ENCODE measurements at regions not wholly inside any gene's neighbourhood (a gene's known extent, or its start where the extent isn't known, plus 50 kb on each side); places are given as distances from the start of the nearest gene placed in this dataset.
"Not testable (repeated sequence)": the region's sequence is repeated elsewhere in the genome, so short reads cannot be mapped to it uniquely, and the experiment has no call there.

DNA sequence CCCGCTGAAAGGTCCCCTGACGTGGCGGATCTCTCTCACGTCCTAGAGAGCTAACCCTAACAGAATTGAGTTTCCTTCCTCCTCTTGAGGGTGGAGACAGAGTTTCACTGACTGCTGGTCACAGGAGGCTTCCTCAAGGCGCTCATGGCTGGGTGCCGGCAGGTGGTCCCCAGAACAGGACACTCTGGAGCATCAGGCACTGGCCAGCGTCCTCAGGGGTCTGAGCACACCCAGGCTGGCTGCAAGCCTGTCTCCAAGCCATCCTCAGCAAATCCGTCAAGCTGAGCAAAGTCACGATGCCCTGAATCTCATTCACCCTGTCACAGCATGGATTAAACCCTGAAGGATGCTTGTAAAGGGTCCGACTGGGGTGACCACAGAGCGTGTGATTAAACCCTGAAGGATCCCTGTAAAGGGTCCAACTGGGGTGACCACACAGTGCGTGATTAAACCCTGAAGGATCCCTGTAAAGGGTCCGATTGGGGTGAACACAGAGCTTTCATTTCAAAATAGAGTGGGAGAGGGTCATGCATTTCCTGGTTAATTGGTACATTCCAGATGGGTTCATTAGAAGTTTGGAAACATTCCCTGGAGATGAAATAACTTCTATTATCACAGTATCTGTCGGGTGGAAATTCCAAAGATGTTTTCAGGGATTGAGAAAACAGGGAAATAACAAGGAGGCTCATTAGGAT is 473.0 kb downstream of the BRD1 start:
- DNase-seq: no peak

DNA sequence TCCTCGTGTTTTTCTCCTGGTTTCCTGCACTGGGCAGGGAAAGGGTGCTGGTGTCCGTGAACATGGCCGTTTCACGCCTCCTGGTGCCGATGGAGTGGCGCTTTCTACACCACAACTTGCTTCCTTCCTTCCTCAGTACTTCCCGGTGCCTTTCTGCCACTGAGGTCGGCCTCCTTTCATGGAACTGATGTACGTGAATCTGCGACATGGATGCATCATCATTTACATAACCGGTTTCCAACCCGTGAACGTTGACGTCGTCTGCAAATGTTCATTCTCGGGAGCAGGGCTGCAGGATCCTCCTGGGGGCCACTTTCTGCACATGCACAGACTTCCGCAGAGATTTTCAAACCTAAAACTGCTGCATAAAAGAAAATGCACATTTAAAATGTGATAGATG is 474.4 kb downstream of the BRD1 start:
- no peak for DNase-seq

DNA sequence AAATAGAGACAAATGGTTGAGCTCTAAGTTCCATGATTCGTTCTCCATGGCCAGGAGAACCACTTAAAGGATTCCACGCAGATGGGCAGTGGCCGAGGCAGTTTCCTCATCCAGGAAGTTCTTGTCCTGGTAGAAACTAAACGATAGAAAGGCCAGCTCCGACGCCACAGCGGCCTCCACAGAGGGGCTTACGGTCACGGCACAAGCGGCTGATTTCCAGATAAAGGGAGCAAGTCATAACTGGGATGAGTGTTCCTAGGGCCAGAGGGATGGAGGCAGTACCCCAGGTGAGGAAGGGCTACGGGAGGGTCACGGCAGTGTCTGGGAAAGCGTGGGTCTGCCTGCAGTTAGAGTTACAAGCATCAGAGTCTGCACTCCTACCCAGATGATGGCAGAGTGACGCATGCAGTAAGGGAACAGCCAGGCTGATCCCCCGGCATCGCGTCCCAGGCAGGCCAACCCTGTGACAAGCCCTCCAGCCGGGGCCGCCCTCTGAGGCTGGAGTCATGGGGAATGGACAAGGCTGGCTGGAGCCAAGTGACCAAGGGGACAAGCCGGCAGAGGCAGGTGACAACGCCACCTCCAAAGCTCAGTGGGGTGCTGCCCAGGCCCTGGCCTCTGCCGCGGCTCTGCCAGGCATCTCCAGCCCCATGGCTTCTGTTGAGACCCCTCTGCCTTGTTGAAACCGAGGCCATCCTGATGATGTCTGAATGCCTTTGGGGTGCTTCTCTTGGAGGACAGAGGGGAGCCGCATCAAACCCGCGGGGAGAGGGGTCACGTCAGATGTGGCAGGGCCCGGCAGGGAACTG is 475.1 kb downstream of the BRD1 start:
- DNase-seq: no peak

DNA sequence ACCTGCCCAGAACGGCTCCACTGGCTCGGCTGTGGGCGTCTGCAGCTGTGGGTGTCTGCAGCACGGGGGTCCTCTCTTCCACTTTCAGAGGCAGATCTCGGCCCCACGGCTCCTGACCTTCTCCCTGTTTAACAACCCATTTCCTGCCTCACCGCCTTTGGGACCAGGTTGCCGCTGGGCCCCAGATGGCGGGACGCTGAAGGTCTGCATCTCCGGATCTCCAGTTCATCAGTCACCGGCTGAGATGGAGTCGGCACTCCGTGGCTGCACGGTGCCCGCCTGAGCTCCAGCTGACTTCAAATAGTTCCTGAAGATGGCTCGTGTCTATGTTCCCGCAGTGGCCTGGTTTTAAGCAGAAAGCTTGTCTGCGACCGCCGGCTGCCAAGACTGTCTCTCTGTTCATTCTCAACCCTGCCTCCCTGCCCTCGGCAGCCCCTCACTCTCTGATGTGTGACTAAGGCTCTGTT is 475.9 kb downstream of the BRD1 start:
- DNase-seq: no peak

DNA sequence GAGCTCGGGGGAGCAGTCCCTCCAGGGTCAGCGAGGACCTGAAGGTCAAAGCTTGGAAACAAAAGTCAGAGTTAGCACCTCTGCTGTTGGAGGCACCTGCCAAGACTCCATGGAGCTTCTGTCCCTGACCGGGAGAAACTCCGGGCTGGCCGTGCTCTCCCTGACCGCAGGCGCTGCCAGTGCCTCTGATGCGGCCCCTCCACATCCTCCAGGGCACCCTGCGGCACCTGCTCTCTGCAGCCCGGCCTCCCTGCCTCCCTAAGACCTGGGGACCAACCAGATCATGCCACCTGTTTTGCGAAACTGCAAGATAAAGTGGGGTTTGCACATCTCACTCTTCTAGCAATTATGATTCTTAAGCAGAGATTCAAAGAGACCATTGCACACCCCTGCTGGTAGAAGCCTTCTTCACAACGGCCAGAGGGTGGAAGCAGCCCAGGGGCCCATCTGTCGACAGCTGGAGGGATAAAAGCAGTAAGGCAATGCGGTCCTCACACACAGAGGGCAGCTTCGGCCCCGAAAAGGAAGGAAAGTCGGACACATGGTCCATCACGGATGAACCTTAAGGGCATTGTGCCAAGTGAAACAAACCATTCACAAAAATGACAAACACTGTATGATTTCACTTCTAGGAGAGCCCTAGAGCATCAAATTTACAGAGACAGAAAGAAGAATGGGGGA is 477.1 kb downstream of the BRD1 start:
- DNase-seq: no peak

DNA sequence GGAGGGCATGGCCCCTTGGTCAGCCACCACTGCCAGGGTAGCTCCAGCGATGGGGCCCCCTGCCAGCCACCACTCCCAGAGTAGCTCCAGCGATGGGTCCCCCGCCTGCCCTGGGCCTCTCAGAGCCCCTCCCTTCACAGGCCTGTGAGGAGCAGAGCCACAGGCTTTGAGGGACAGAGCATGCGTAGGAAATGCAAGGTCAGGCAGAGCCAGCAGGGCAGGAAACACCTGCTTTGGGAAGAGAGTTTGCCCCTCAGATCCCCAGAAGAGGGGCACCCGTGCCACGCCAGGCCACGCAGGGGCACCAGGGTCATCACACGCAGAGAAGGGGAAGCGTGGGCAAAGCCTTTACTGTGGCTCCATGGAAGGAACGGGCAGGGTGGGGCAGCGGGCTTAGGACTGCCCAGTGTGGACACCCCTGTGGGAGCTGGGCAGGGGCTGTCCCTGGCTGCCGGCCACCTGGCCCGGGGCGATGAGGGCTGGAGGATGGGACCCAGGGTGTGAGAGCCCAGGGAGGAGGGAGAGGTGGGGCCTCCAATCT is 477.8 kb downstream of the BRD1 start:
- no peak for DNase-seq

DNA sequence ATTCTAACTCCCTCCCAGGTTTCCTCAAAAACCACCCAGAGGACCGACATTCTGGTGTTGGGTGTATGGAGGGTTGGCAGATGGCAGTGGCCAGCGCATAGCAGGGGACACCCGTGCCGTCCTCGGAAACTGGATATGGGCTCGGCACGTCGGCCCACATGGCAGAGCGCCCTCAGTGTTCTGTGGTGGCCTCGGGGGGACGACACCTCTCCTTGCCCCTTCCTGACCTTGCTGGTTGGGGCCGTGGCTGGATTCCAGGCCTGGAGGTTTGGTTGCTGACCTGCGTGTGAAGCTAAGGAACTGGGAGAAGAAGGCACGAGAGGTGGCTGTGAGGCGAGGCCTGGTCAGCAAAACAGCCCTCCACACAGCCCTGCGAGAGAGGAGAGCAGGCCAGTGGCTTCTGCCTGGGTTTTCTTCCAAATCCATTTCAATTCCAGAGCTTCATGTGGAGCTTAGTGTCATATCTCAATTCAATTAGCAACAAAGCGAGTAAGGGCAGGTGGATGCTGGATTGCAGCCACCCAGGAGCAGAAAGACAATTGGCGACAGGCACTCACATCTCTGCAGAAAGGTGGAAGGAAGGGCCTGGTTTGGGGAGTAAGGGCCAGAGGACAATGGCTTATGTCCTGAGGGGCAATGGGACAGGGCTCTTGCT is 478.4 kb downstream of the BRD1 start:
- no peak for DNase-seq

DNA sequence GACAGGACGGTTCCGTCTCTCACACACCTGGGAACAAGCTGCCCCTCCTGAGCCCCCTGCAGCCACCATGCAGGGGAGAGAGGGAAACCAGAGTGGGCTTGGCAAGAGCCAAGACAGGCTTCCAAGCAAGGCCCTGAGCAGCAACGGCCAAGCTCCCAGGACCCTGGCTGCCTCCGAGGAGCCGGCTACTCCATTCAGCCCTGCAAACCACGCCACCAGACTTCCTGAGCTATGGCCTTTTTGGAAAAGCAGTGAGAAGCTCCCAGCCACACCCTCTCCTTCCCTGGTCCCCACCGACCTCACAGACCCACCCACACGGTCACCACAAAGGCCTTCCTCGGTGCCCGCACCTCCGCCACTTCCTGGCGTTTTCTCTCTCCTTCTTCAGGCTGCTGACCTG is 479.0 kb downstream of the BRD1 start:
- DNase-seq: no peak

DNA sequence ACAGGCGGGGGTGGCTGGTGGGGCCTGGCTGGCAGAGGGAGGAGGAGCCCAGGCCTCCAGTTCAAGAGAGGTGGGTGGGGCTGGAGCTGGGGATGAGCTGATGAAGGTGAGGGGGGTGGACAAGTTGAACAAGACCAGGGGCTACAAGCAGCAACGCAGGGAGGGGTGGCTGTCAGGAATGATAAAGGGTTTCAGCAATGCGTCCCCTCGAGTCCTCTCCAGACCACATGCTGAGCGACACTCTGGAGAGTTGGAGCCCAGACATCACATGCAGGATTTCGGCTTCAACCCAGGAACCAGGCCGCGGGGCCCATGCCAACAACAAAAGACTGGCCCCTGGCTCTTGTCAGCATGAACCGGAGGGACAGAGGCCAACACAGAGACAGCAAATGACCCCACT is 480.3 kb downstream of the BRD1 start:
- no peak for DNase-seq

DNA sequence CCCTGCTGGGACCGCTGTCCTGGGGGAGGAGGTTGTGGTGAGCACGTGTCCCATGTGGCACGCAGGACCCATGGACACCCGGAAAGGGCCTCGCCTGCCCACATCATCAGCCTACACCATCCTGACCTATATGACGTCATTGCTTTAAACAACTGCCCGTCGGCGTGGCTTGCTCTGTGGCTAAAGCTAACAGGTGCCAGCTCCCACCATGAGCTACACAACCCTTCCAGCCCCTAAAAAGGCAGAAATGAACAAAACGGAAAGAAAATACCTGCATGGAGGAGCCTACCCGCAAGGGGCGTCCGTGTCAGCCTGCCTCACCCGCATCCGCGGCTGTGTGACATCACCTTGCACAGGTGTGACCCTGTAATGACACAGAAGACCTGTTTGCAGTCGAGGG is 481.8 kb downstream of the BRD1 start:
- DNase-seq: no peak

DNA sequence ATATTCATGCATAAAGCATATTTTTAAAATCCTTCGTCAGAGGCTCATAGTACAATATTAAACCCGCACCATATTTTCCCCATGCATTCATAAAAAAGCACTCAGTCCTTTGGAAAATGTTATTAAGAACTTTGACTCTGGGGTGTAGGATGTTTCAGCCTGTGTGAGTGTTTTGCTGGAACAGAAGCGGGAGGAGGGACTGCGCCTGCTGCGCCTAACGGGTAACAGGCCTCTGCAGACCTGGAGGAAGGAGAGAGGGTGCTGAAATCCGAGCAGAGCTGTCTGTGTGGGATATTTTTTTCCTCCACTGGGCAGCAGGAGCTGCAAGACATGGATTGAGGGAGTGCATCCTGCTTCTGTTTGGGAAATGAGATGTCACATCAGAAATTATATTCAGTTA is 483.0 kb downstream of the BRD1 start:
- no peak for DNase-seq

DNA sequence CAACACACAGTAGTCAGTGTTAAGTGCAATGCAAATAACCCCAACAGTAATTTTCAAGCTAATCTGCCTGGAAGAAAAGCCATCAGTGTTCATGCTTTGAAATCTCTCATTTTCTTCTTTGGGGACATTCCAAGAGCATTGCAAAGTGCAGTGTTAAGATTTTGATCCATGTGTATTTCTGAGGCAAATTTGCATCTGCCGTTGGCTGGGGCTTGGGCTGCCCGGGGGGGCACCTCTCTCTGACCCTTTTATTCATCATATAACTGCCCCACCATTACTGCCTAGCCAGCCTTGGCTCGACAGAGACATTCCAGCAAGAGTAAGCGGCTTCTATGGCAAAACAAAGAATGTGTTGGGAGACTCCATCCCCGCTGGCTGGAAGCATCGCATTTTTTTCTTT is 483.5 kb downstream of the BRD1 start:
- no peak for DNase-seq

DNA sequence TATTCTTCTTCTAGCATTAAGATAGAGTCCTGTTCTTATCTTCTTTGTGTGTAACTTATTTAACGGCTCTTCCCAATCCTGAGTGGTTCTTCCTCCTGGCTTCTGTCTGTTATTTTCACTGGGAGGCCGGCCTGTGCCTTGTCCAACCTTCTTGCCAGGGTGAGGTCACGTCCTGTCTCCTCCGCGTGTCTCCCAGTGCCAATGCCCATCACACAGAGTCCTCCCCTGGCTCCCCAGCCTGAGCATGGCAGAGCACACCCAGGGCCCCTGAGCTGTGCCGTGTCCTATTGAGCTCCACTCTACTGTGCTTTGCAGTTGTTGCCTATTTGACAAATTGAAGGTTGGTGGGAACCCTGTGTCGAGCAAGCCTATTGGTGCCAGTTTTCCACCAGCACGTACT is 487.3 kb downstream of the BRD1 start:
- no peak for DNase-seq

DNA sequence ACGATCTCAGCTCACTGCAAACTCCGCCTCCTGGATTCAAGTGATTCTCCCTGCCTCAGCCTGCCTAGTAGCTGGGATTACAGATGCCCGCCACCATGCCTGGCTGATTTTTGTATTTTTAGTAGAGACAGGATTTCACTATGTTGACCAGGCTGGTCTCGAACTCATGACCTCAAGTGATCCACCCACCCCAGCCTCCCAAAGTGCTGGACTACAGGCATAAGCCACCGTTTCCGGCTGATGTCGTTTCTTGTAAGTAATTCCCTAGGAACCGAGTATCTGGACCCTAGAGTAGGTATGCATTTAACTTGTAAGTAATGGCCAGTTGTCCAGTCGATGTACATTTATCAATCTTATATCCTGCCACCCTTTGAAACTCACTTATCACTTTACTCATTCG is 491.2 kb downstream of the BRD1 start:
- DNase-seq: not testable (repeated sequence)

DNA sequence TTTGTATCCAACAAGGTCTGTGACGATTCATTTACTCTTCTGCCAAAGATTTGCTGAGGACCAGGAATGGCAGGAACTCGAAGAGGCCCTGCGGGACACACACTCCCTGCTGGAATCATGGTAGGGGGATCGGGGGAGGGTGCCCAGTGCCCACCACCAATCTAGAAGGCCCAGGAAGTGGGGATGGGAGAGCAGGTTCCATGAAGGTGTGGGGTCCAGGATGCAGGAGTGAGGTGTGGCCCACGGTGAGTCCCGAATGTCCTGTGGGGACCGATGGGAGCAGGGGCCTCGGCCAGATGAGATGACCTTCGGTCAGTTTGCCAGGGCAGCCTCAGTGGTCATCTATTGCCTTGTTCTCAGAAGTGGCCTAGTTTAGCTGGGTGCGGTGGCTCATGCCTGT is 492.7 kb downstream of the BRD1 start:
- DNase-seq: no peak

DNA sequence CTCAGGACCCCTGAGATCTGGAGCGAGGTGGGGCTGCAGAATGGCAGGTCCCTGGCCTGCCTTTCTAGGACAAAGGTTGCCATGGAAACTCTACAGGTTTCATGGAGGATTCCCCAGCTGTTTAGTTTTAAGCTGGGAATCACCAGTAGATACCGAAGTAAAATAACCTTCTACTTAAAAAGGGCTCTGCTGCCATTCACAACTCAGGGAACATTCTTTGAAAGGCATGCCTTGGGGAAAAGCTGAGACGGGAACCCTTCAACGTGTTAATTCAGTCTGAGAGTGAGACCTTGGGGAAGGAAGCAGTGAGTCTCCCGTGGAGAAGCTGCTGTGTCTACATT is 493.3 kb downstream of the BRD1 start:
- DNase-seq: no peak

DNA sequence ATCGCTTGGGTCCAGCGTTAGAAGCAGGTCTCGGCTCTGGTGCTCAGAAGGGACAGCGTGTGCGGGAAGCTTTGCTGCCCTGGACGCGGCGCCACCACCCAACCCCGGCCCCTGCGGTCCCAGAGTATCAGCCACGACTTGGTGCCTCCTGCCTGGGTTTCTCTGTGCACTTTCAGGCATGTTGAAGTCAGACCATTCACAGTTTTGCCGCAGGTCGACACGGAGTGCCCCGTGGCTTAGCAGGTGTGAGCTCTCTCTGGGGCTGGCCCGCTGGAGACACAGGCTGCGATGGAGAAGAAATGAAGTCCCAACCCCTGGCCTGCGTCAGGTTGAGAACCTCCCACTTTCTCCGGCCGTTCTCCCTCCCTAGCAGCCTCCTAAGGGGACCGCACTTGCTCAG is 494.5 kb downstream of the BRD1 start:
- no peak for DNase-seq

DNA sequence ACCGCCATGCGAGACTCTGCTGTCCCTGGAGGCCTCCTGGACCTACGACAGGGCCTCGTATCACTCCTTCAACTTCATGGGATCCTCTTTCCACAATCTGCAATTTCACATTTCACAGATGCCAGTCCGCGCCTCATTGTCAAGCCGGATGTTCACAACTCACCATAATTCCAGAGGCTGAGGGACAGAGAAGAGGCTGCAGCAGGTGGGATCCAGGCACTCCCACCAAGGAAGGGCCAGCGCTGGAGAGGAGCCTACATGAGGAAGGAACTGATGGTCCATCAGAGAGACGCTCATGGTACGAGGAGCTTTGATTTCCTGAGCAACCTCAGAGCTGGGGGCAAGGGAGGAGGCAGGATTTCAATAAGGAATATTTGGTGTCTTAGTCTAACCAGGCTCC is 495.0 kb downstream of the BRD1 start:
- no peak for DNase-seq

DNA sequence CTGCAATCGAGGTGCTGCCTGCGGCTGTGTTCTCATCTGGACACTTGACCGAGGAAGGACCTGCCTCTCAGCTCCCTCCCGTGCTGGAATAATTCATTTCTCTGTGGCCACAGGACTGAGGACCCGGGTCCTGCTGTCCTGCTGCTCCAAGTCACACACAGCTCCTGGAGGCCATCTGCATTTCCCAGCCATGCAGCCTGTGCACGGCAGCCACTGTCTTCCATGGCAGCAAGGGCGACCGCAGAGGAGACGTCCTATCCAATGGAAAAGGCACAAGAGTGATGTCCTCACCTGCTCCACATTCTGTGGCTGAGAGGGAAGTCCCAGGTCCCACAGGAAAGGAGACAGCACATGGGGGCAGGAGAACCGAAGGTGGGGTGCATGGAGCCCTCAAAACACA is 495.8 kb downstream of the BRD1 start:
- no peak for DNase-seq

DNA sequence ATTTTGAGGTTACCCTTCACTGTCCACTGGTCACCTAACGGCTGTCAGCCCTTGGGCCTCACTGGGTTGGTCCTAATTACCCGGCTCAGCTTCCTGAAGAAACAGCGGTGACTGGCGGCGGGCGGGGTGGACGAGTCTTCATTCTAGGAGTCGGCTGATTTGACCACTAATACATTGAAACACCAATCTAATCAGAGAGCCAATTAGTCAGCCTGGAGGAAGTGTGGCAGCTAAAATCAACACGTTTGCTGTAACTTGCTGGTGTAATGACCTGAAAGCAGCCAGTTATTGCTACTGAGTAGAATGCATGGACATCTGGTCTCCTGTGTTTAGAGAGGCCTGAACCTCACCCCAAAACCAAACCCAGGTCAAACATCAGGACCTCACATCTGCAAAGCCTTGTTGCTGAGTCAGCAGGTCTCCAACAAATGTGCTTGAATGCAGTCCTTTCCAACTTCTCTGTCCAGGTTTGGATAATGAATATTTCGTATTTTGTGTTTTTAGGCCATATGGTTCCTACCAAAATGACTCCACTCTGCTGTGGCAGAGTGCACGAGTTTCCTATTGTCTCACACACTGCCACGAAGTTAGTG is 496.4 kb downstream of the BRD1 start:
- no peak for DNase-seq

DNA sequence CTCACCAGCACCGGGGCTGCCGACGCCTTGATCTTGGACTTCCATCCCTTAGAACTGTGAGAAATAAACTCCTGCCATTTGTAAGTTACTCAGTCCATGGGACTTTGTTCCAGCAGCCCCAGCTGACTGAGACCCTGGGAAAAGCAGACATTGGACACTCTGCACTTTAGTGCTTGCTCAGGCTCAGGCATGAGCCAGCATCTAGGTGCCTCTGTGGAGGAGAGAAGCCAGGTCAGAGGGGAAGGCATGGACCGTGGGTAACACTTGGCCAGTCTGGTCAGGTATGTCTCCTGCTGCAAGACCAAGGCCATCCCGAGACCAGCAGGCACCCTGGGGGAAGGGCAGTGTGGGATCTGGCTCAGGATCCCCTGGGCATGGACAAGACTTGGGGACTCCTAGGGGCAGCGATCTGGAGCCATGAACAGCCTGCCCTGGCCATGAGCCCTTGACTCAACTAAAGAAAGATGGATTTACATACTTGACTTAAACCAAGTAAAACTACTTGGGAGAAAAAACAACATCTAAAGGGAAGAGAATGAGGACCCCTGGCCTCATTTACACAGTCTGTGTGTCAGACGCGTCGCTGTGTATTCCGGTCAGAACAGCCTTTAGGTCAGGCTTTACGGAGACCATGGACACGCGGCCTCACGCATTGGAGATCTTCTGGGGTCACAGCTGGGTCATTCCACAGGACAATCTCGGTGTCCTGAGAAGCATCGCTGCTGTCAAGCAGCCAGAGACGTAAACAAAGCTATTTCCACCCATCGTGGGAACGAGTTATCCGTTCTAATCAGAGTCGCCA is 497.1 kb downstream of the BRD1 start:
- DNase-seq: no peak

DNA sequence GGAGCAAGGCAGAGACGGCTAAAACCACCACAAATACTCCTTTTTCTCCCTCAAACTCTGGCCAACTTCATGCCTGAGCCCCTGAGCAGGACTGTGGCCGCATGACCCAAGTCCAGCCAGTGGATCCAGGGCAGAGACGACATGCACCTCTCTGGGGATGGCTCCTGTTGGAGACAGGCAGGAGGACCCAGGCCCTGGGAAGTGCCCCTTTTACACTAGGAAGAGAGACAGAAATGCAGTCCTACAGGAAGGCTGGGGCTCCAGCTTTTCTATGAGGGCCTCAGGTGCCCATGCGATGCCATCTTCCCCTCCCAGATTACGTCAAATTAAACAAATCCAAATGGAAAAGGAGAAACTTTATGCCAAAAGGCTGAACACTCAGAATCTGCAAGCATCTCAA is 498.0 kb downstream of the BRD1 start:
- no peak for DNase-seq
